ENCODE measurements at regions not wholly inside any gene's neighbourhood (a gene's known extent, or its start where the extent isn't known, plus 50 kb on each side); places are given as distances from the start of the nearest gene placed in this dataset.

GRCh38 chrX:3218442-3218841 is 128.0 kb downstream of the MXRA5 start:
- no peaks in the 10 kb centered on the region for H3K79me2 ChIP-seq (ENCODE audit: insufficient read depth)
- H3K27me3 ChIP-seq (replicated peaks; ENCODE audit: insufficient read depth) = no peaks in the 10 kb centered on the region
- no peak overlapping the region for H3K27ac ChIP-seq
- in situ Hi-C loops (cut with MboI) = no loop called here
- H3K9me3 ChIP-seq (ENCODE audit: low read depth) = no peaks in the 10 kb centered on the region
- H2AFZ ChIP-seq = no peak overlapping the region
- H4K20me1 ChIP-seq (ENCODE audit: insufficient read depth) = no peaks in the 10 kb centered on the region
- H3K4me2 ChIP-seq (ENCODE audit: unreplicated experiment) = no peak overlapping the region
- no peaks in the 10 kb centered on the region for H3F3A ChIP-seq (ENCODE audit: insufficient read depth)
- H3K36me3 ChIP-seq (ENCODE audit: low read depth) = no peaks in the 10 kb centered on the region
- H3K9me2 ChIP-seq (ENCODE audit: insufficient read depth) = no peaks in the 10 kb centered on the region
- no peak for TF ChIP-seq EZH2 (IDR thresholded peaks at IDR 0.05; ENCODE audit: insufficient read depth, poor library complexity, severe bottlenecking)
- no peak for TF ChIP-seq EZH2phosphoT487 (IDR thresholded peaks at IDR 0.05; ENCODE audit: insufficient read depth, low read depth)
- H3K4me3 ChIP-seq = no peak overlapping the region
- 30 to 60% methylated on average over 1 of the region's 1 CpG for WGBS, 2 experiments (ENCODE audit: low coverage in 1 of 2, low lambda C conversion rate in 2 of 2, missing lambda C conversion rate in 2 of 2)
- no peaks in the 10 kb centered on the region for H3K4me1 ChIP-seq (ENCODE audit: insufficient read depth)
- no peak overlapping the region for H3K9ac ChIP-seq
- DNase-seq = no peak

- H3K27me3 ChIP-seq (replicated peaks; ENCODE audit: insufficient read depth) = no peaks in the 10 kb centered on the region
- in situ Hi-C loops (cut with MboI) = no loop called here
- TF ChIP-seq EZH2phosphoT487 (IDR thresholded peaks at IDR 0.05; ENCODE audit: insufficient read depth, low read depth) = no peak
- no peak for TF ChIP-seq EZH2 (IDR thresholded peaks at IDR 0.05; ENCODE audit: insufficient read depth, poor library complexity, severe bottlenecking)
- H2AFZ ChIP-seq = no peak overlapping the region
- H3F3A ChIP-seq (ENCODE audit: insufficient read depth) = no peaks in the 10 kb centered on the region
- H3K9me2 ChIP-seq (ENCODE audit: insufficient read depth) = no peaks in the 10 kb centered on the region
- no peak overlapping the region for H3K4me2 ChIP-seq (ENCODE audit: unreplicated experiment)
- no peak overlapping the region for H3K9ac ChIP-seq
- 14 to 19% methylated on average over 5 of the region's 5 CpGs for WGBS, 2 experiments (ENCODE audit: low coverage in 1 of 2, low lambda C conversion rate in 2 of 2, missing lambda C conversion rate in 2 of 2)
- no peak overlapping the region for H3K4me3 ChIP-seq
- H3K4me1 ChIP-seq (ENCODE audit: insufficient read depth) = no peaks in the 10 kb centered on the region
- H4K20me1 ChIP-seq (ENCODE audit: insufficient read depth) = no peaks in the 10 kb centered on the region
- no peak overlapping the region for H3K27ac ChIP-seq
- no peaks in the 10 kb centered on the region for H3K79me2 ChIP-seq (ENCODE audit: insufficient read depth)
- DNase-seq = peak; percentile 8
- no peaks in the 10 kb centered on the region for H3K36me3 ChIP-seq (ENCODE audit: low read depth)
- no peaks in the 10 kb centered on the region for H3K9me3 ChIP-seq (ENCODE audit: low read depth)
These were observed 129.8 kb downstream of the MXRA5 start for GRCh38 chrX:3216581-3217180.

DNA sequence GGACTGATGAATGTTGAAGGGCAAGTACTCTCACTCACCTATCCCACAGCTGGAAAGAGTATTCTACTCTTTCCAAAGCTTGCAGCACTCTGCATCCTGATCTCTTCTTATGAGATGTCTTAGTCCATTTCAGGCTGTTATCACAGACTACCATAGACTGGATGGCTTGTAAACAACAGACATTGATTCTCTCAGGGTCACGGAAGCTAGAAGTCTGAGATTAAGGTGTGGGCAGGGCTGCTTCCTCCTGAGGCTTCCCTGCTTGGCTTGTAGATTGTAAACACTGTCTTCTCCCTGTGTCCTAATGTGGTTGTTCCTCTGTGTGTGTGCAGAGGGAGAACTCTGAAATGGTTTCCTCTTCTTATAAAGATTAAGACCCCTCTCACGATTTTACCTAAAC is 131.2 kb downstream of the MXRA5 start:
- no peak for DNase-seq
- no peaks in the 10 kb centered on the region for H3K36me3 ChIP-seq (ENCODE audit: low read depth)
- no peaks in the 10 kb centered on the region for H3K9me2 ChIP-seq (ENCODE audit: insufficient read depth)
- H3K9ac ChIP-seq = no peak overlapping the region
- no peaks in the 10 kb centered on the region for H3K4me1 ChIP-seq (ENCODE audit: insufficient read depth)
- H3K4me3 ChIP-seq = no peak overlapping the region
- WGBS, 2 experiments (ENCODE audit: low coverage in 1 of 2, low lambda C conversion rate in 2 of 2, missing lambda C conversion rate in 2 of 2) = 68 to 74% methylated on average over 2 of the region's 2 CpGs
- H2AFZ ChIP-seq = no peak overlapping the region
- H3K79me2 ChIP-seq (ENCODE audit: insufficient read depth) = no peaks in the 10 kb centered on the region
- no peaks in the 10 kb centered on the region for H3F3A ChIP-seq (ENCODE audit: insufficient read depth)
- H3K9me3 ChIP-seq (ENCODE audit: low read depth) = no peaks in the 10 kb centered on the region
- no peak overlapping the region for H3K4me2 ChIP-seq (ENCODE audit: unreplicated experiment)
- H3K27ac ChIP-seq = no peak overlapping the region
- no peak for TF ChIP-seq EZH2 (IDR thresholded peaks at IDR 0.05; ENCODE audit: insufficient read depth, poor library complexity, severe bottlenecking)
- no peak for TF ChIP-seq EZH2phosphoT487 (IDR thresholded peaks at IDR 0.05; ENCODE audit: insufficient read depth, low read depth)
- no peaks in the 10 kb centered on the region for H4K20me1 ChIP-seq (ENCODE audit: insufficient read depth)
- H3K27me3 ChIP-seq (replicated peaks; ENCODE audit: insufficient read depth) = no peaks in the 10 kb centered on the region
- in situ Hi-C loops (cut with MboI) = no loop called here

DNA sequence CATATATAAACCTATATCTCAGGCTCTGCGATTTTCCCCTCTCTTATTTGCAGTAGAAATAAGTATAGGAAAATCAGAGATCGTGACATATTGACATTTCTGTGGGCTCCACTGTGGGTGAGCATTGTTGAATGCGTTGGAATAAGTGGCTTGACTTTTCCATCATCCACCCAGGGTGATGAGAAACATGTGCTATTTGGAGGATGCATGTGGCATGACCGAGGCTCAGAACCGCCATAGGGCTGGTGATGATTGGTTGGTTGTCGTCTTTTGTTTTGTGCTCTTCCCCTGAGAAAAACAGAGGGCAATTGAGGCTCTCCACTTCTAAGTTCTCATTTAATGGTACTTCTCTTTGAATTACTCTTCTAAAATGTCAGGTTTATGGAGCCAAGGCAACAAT is 140.1 kb downstream of the MXRA5 start:
- 21 to 32% methylated on average over 6 of the region's 6 CpGs for WGBS, 2 experiments (ENCODE audit: low coverage in 1 of 2, low lambda C conversion rate in 2 of 2, missing lambda C conversion rate in 2 of 2)
- Histone ChIP-seq H3K4me2 (ENCODE audit: unreplicated experiment) (no peak overlapping the region), H3K27ac (no peak overlapping the region), H3K4me3 (no peak overlapping the region), H2AFZ (no peak overlapping the region), H3K79me2 (ENCODE audit: insufficient read depth) (no peaks in the 10 kb centered on the region), H3K36me3 (ENCODE audit: low read depth) (no peaks in the 10 kb centered on the region), H3K9me3 (ENCODE audit: low read depth) (no peaks in the 10 kb centered on the region), H3K9ac (no peak overlapping the region), H3K4me1 (ENCODE audit: insufficient read depth) (no peaks in the 10 kb centered on the region), H3K27me3 (replicated peaks; ENCODE audit: insufficient read depth) (no peaks in the 10 kb centered on the region), H4K20me1 (ENCODE audit: insufficient read depth) (no peaks in the 10 kb centered on the region), H3F3A (ENCODE audit: insufficient read depth) (no peaks in the 10 kb centered on the region), H3K9me2 (ENCODE audit: insufficient read depth) (no peaks in the 10 kb centered on the region)
- in situ Hi-C loops (cut with MboI) = no loop called here
- TF ChIP-seq EZH2phosphoT487 (IDR thresholded peaks at IDR 0.05; ENCODE audit: insufficient read depth, low read depth) (no peak), EZH2 (IDR thresholded peaks at IDR 0.05; ENCODE audit: insufficient read depth, poor library complexity, severe bottlenecking) (no peak)
- DNase-seq = no peak

- no peaks in the 10 kb centered on the region for H3K27me3 ChIP-seq (replicated peaks; ENCODE audit: insufficient read depth)
- in situ Hi-C loops (cut with MboI) = no loop called here
- H3K4me2 ChIP-seq (ENCODE audit: unreplicated experiment) = no peak overlapping the region
- no peak for DNase-seq
- H4K20me1 ChIP-seq (ENCODE audit: insufficient read depth) = no peaks in the 10 kb centered on the region
- no peaks in the 10 kb centered on the region for H3K36me3 ChIP-seq (ENCODE audit: low read depth)
- no peaks in the 10 kb centered on the region for H3K79me2 ChIP-seq (ENCODE audit: insufficient read depth)
- no peaks in the 10 kb centered on the region for H3K9me2 ChIP-seq (ENCODE audit: insufficient read depth)
- 12 to 18% methylated on average over 5 of the region's 5 CpGs for WGBS, 2 experiments (ENCODE audit: low coverage in 1 of 2, low lambda C conversion rate in 2 of 2, missing lambda C conversion rate in 2 of 2)
- H3K9me3 ChIP-seq (ENCODE audit: low read depth) = no peaks in the 10 kb centered on the region
- H3K4me3 ChIP-seq = no peak overlapping the region
- no peaks in the 10 kb centered on the region for H3F3A ChIP-seq (ENCODE audit: insufficient read depth)
- H3K27ac ChIP-seq = no peak overlapping the region
- no peak overlapping the region for H2AFZ ChIP-seq
- no peak overlapping the region for H3K9ac ChIP-seq
- TF ChIP-seq EZH2 (IDR thresholded peaks at IDR 0.05; ENCODE audit: insufficient read depth, poor library complexity, severe bottlenecking) = no peak
- no peak for TF ChIP-seq EZH2phosphoT487 (IDR thresholded peaks at IDR 0.05; ENCODE audit: insufficient read depth, low read depth)
- no peaks in the 10 kb centered on the region for H3K4me1 ChIP-seq (ENCODE audit: insufficient read depth)
These were observed 141.8 kb downstream of the MXRA5 start for GRCh38 chrX:3204606-3205005.

All from GM23248 (cell line).